Cardiac fibroblast (primary cell): ENCODE measurements at regions not wholly inside any gene's neighbourhood (a gene's known extent, or its start where the extent isn't known, plus 50 kb on each side); places are given as distances from the start of the nearest gene placed in this dataset.

Experiments used
- DNase-seq, 2 donors: peaks; one replicate each; pipeline versions ENCODE4 v3.0.0 to v3.0.0-alpha.2; 2010; ENCODE audit warnings: low read depth in 2 of 2
- H3K4me3 ChIP-seq, 2 donors: replicated peaks in 1 of 2; 1 replicate in 1 of 2; 2 replicates in 1 of 2; pipeline ENCODE4 v1.5.1; 2011; ENCODE audit warnings: low read depth in 2 of 2, low read length in 2 of 2, mild to moderate bottlenecking in 2 of 2, moderate library complexity in 1 of 2
- CTCF ChIP-seq: IDR thresholded peaks from one replicate; pipeline ENCODE4 v1.5.1; 2011; ENCODE audit warnings: low read depth, mild to moderate bottlenecking, low read length, inconsistent platforms

- no peak for TF ChIP-seq CTCF
- no peak overlapping the region for H3K4me3 ChIP-seq
- no peak for DNase-seq
Observed at GRCh38 chr6:156062091-156062563, 606.5 kb upstream of the NOX3 start.

- TF ChIP-seq CTCF: no peak
- no peak overlapping the region for H3K4me3 ChIP-seq
- DNase-seq: no peak
Observed at GRCh38 chr6:156061465-156061864, 605.8 kb upstream of the NOX3 start.

- no peak for TF ChIP-seq CTCF
- H3K4me3 ChIP-seq: no peak overlapping the region
- DNase-seq: no peak
Observed at GRCh38 chr6:156060013-156060412, 604.4 kb upstream of the NOX3 start.

GRCh38 chr6:156058356-156058755, 602.7 kb upstream of the NOX3 start:
- no peak for TF ChIP-seq CTCF
- no peak for DNase-seq
- no peak overlapping the region for H3K4me3 ChIP-seq

GRCh38 chr6:156057869-156058268, 602.2 kb upstream of the NOX3 start:
- no peak for DNase-seq
- no peak for TF ChIP-seq CTCF
- no peak overlapping the region for H3K4me3 ChIP-seq

GRCh38 chr6:156056085-156056484, 600.4 kb upstream of the NOX3 start:
- no peak for TF ChIP-seq CTCF
- H3K4me3 ChIP-seq: no peak overlapping the region
- no peak for DNase-seq

GRCh38 chr6:156053626-156054025, 598.0 kb upstream of the NOX3 start:
- no peak for DNase-seq
- no peak for TF ChIP-seq CTCF
- no peak overlapping the region for H3K4me3 ChIP-seq
